Spleen (tissue), 11 donors: ENCODE measurements at regions not wholly inside any gene's neighbourhood (a gene's known extent, or its start where the extent isn't known, plus 50 kb on each side); places are given as distances from the start of the nearest gene placed in this dataset.

Experiments used
- DNase-seq: peaks from one replicate; pipeline ENCODE4 v3.0.0-alpha.2; 2020
- H3K27ac ChIP-seq, 8 donors: fragments of 200-600 bp; sonication (generic) in 7 of 8; 1 replicate in 4 of 8; 2 replicates in 4 of 8; pipeline versions ENCODE4 v1.5.0 to v1.8.0; 2016 to 2021; ENCODE audit warnings: inconsistent platforms in 4 of 8, mild to moderate bottlenecking in 4 of 8, moderate library complexity in 1 of 8
- H3K27me3 ChIP-seq, 7 donors: fragments of 200-600 bp; sonication (generic) in 6 of 7; replicated peaks in 1 of 7; 1 replicate in 4 of 7; 2 replicates in 3 of 7; pipeline versions ENCODE4 v1.5.0 to v1.8.0; 2016 to 2021; ENCODE audit warnings: inconsistent platforms in 3 of 7, mild to moderate bottlenecking in 1 of 7
- H3K36me3 ChIP-seq, 6 donors: fragments of 200-600 bp; sonication (generic) in 5 of 6; 1 replicate in 4 of 6; 2 replicates in 2 of 6; pipeline versions ENCODE4 v1.5.0 to v1.8.0; 2016 to 2021; ENCODE audit warnings: inconsistent platforms in 2 of 6
- H3K4me1 ChIP-seq, 6 donors: fragments of 200-600 bp; sonication (generic) in 5 of 6; 1 replicate in 3 of 6; 2 replicates in 3 of 6; pipeline versions ENCODE4 v1.5.0 to v1.8.0; 2016 to 2021; ENCODE audit warnings: inconsistent platforms in 3 of 6
- H3K4me3 ChIP-seq, 8 donors: fragments of 200-600 bp; sonication (generic) in 7 of 8; 1 replicate in 4 of 8; 2 replicates in 4 of 8; pipeline versions ENCODE4 v1.5.0 to v1.8.0; 2016 to 2021; ENCODE audit warnings: inconsistent platforms in 4 of 8, mild to moderate bottlenecking in 4 of 8, moderate library complexity in 2 of 8
- H3K9me3 ChIP-seq, 8 donors: fragments of 200-600 bp; sonication (generic) in 7 of 8; 1 replicate in 4 of 8; 2 replicates in 4 of 8; pipeline versions ENCODE4 v1.5.0 to v1.8.0; 2016 to 2021; ENCODE audit warnings: inconsistent platforms in 4 of 8
- CTCF ChIP-seq, 11 experiments: fragments of 200-600 bp in 7 of 11; fragments of 450-650 bp in 4 of 11; sonication (generic) in 4 of 11; IDR thresholded peaks in 8 of 11; conservative IDR thresholded peaks in 3 of 11; 1 replicate in 7 of 11; 2 replicates in 4 of 11; pipeline versions ENCODE4 v1.4.0 to v1.8.0; 2016 to 2021; ENCODE audit warnings: antibody characterized with exemption in 11 of 11, inconsistent platforms in 4 of 11, mild to moderate bottlenecking in 1 of 11
- POLR2A ChIP-seq, 3 donors: fragments of 450-650 bp; IDR thresholded peaks; one replicate each; pipeline ENCODE4 v1.5.1; 2017; ENCODE audit warnings: antibody characterized with exemption in 3 of 3, mild to moderate bottlenecking in 1 of 3
- POLR2AphosphoS5 ChIP-seq, 3 donors: sonication (generic); formaldehyde crosslinking; IDR thresholded peaks; one replicate each; pipeline ENCODE4 v1.5.1; 2017; ENCODE audit warnings: antibody characterized with exemption in 3 of 3
- WGBS, 5 donors: extraction: QIAGEN DNeasy Blood & Tissue Kit in 3 of 5; methylation state at CpG; one replicate each; pipeline versions ENCODE4 v1.1.5 to v1.1.7; 2013 to 2018; 5-methylcytosine and 5-hydroxymethylcytosine counted together
- intact Hi-C: fragments of 100-400 bp; cut with DNase I; formaldehyde crosslinking; loops from one replicate; pipeline ENCODE4 v1.15.0; 2023; ENCODE audit warnings: low total_unique reads
- donor health status: healthy with polysubstance abuse.
- donor health status: DM: no; HTN: no; CAD: no; lungs with moderate emphysema.
- donor health status: DM: no; HTN: no; CAD: no.
- donor health status: Bipolar disorder and iron deficiency.
- donor health status: healthy.
- donor health status: DM: no; HTN: no; CAD: no.
- donor health status: DM: yes; HTN: yes; CAD: no.

- H3K9me3 ChIP-seq: no peaks in the 10 kb centered on the region
- no peak overlapping the region for H3K27ac ChIP-seq
- no peaks in the 10 kb centered on the region for H3K36me3 ChIP-seq
- H3K27me3 ChIP-seq: no peaks in the 10 kb centered on the region
- H3K4me1 ChIP-seq: no peaks in the 10 kb centered on the region
- intact Hi-C loops: no loop called here
- 91 to 96% (median 93%) methylated on average over 5 of the region's 5 CpGs for WGBS, 5 donors
- TF ChIP-seq CTCF (IDR thresholded peaks at IDR 0.05 in 8 of 11, conservative IDR thresholded peaks at IDR 0.05 in 3 of 11): no peak
- TF ChIP-seq POLR2A (IDR thresholded peaks at IDR 0.05): no peak
- TF ChIP-seq POLR2AphosphoS5 (IDR thresholded peaks at IDR 0.05): no peak
- no peak overlapping the region for H3K4me3 ChIP-seq
- no peak for DNase-seq
These were observed 439.0 kb upstream of the MPDZ start for GRCh38 chr9:13718539-13718938.

GRCh38 chr9:13718086-13718485, 438.6 kb upstream of the MPDZ start:
- H3K4me1 ChIP-seq: no peaks in the 10 kb centered on the region
- no peaks in the 10 kb centered on the region for H3K36me3 ChIP-seq
- DNase-seq: no peak
- no peaks in the 10 kb centered on the region for H3K27me3 ChIP-seq
- no peak for TF ChIP-seq POLR2AphosphoS5 (IDR thresholded peaks at IDR 0.05)
- no peak for TF ChIP-seq CTCF (IDR thresholded peaks at IDR 0.05 in 8 of 11, conservative IDR thresholded peaks at IDR 0.05 in 3 of 11)
- no peak for TF ChIP-seq POLR2A (IDR thresholded peaks at IDR 0.05)
- intact Hi-C loops: no loop called here
- H3K4me3 ChIP-seq: no peak overlapping the region
- no peak overlapping the region for H3K27ac ChIP-seq
- 78 to 91% (median 87%) methylated on average over 4 of the region's 4 CpGs for WGBS, 5 donors
- H3K9me3 ChIP-seq: no peaks in the 10 kb centered on the region

DNA sequence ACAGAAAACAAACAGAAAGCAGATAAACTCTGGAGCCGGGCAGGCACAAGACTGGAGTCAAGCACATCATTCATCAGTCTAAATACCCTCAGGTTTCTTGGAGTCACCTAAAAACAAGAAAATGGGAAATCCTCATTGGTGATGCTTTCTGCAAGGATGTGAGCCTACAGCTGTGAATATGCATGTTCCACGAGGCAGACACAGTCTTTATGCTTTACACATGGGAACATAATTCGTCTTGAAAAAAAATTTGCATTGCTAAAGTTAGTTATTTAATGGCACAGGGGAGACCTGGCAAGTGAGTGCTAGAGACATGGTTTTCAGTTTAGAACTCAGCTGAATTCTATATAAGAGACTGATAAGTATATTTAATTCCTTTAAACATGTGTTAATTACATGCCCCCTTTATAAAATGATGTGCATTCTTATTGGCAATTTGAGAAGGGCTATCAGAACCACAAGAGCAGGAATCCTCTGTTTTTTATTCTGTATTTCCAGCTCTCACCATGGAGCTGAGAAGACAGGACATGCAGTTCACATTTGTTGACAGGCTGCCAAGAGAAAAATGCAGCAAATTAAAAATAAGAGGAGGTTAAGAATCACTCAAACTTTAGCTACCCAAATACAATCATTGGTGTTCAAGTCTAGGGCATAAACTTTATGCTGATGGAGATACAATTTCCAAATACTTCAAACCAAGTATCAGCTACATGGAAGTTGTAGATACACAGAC, 438.0 kb upstream of the MPDZ start:
- 57 to 73% (median 69%) methylated on average over 3 of the region's 3 CpGs for WGBS, 5 donors
- H3K9me3 ChIP-seq: no peaks in the 10 kb centered on the region
- H3K27me3 ChIP-seq: no peaks in the 10 kb centered on the region
- TF ChIP-seq CTCF (IDR thresholded peaks at IDR 0.05 in 8 of 11, conservative IDR thresholded peaks at IDR 0.05 in 3 of 11) (no peak), POLR2A (IDR thresholded peaks at IDR 0.05) (no peak), POLR2AphosphoS5 (IDR thresholded peaks at IDR 0.05) (no peak)
- DNase-seq: no peak
- H3K36me3 ChIP-seq: no peaks in the 10 kb centered on the region
- H3K4me3 ChIP-seq: no peak overlapping the region
- H3K27ac ChIP-seq: no peak overlapping the region
- no peaks in the 10 kb centered on the region for H3K4me1 ChIP-seq
- intact Hi-C loops: no loop called here

- TF ChIP-seq POLR2AphosphoS5 (IDR thresholded peaks at IDR 0.05) (no peak), CTCF (IDR thresholded peaks at IDR 0.05 in 8 of 11, conservative IDR thresholded peaks at IDR 0.05 in 3 of 11) (no peak), POLR2A (IDR thresholded peaks at IDR 0.05) (no peak)
- H3K9me3 ChIP-seq: no peaks in the 10 kb centered on the region
- H3K27ac ChIP-seq: no peak overlapping the region
- WGBS, 5 donors: 49 to 82% (median 58%) methylated on average over 6 of the region's 6 CpGs
- H3K36me3 ChIP-seq: no peaks in the 10 kb centered on the region
- H3K27me3 ChIP-seq: no peaks in the 10 kb centered on the region
- intact Hi-C loops: no loop called here
- H3K4me1 ChIP-seq: no peaks in the 10 kb centered on the region
- DNase-seq: no peak
- no peak overlapping the region for H3K4me3 ChIP-seq
These were observed 437.3 kb upstream of the MPDZ start for GRCh38 chr9:13716601-13717321.
